Heart right ventricle (tissue), 16 donors: ENCODE measurements at regions not wholly inside any gene's neighbourhood (a gene's known extent, or its start where the extent isn't known, plus 50 kb on each side); places are given as distances from the start of the nearest gene placed in this dataset.

Experiments used
- ATAC-seq, 8 donors: fragments of 200-7000 bp; cut with Tn5 transposase; one replicate each; pipeline ENCODE4 v1.9.1; 2020; ENCODE audit warnings: mild to moderate bottlenecking in 8 of 8, moderate library complexity in 8 of 8, moderate number of reproducible peaks in 1 of 8
- DNase-seq, 2 donors: peaks; one replicate each; pipeline ENCODE4 v3.0.0-alpha.2; 2020
- H3K27ac ChIP-seq, 10 donors: fragments of 200-600 bp; sonication (generic) in 2 of 10; one replicate each; pipeline versions ENCODE4 v1.5.0 to v1.8.0; 2020 to 2022; ENCODE audit warnings: mild to moderate bottlenecking in 3 of 10
- H3K27me3 ChIP-seq, 7 donors: fragments of 200-600 bp; one replicate each; pipeline ENCODE4 v1.8.0; 2021 to 2022; ENCODE audit warnings: mild to moderate bottlenecking in 2 of 7
- H3K36me3 ChIP-seq, 9 donors: fragments of 200-600 bp; sonication (generic) in 1 of 9; one replicate each; pipeline versions ENCODE4 v1.5.0 to v1.8.0; 2020 to 2022; ENCODE audit warnings: mild to moderate bottlenecking in 2 of 9
- H3K4me1 ChIP-seq, 9 donors: fragments of 200-600 bp; sonication (generic) in 1 of 9; one replicate each; pipeline versions ENCODE4 v1.5.0 to v1.8.0; 2020 to 2022; ENCODE audit warnings: mild to moderate bottlenecking in 4 of 9
- H3K4me3 ChIP-seq, 10 donors: fragments of 200-600 bp; sonication (generic) in 2 of 10; one replicate each; pipeline versions ENCODE4 v1.5.0 to v1.8.0; 2020 to 2022; ENCODE audit warnings: mild to moderate bottlenecking in 7 of 10, moderate library complexity in 2 of 10
- H3K9me3 ChIP-seq, 11 donors: fragments of 200-600 bp in 10 of 11; sonication (generic) in 2 of 11; one replicate each; pipeline versions ENCODE4 v1.5.0 to v1.8.0; 2013 to 2022; ENCODE audit warnings: mild to moderate bottlenecking in 2 of 11, control low read depth in 1 of 11, moderate library complexity in 1 of 11
- CTCF ChIP-seq, 9 donors: fragments of 200-600 bp; sonication (generic) in 2 of 9; IDR thresholded peaks; one replicate each; pipeline versions ENCODE4 v1.5.0 to v1.8.0; 2021 to 2022; ENCODE audit warnings: antibody characterized with exemption in 9 of 9, mild to moderate bottlenecking in 5 of 9, moderate library complexity in 1 of 9
- WGBS, 2 donors: extraction: QIAGEN DNeasy Blood & Tissue Kit; methylation state at CpG; one replicate each; pipeline ENCODE4 v1.1.7; 2013; ENCODE audit warnings: inconsistent platforms in 1 of 2; 5-methylcytosine and 5-hydroxymethylcytosine counted together
- intact Hi-C, 10 donors: fragments of 100-400 bp; cut with DNase I; formaldehyde crosslinking; loops; one replicate each; pipeline versions ENCODE4 v1.11.1 to v1.14.2; 2022
- donor health status: Arrhythmogenic right ventricular cardiomyopathy.
- donor health status: ischemic (EF 13 %, LVEDD 7.1; RV severe dilation, severe dysfunction).
- donor health status: healthy with polysubstance abuse.
- donor health status: DM: no; HTN: yes; CAD: no.
- donor health status: DM: no; HTN: no; CAD: no.
- donor health status: ischemic (EF 25% LVEDD 6.9; RV normal size, moderate dysfunction).
- donor health status: ischemic (EF 25% LVEDD 5.7; RV mildly dilated, moderate dysfunction).
- donor health status: healthy.
- donor health status: DM: yes; HTN: yes; CAD: no.
- donor health status: Ischemic cardiomyopathy.
- donor health status: ischemic (EF 35%, LVEDD 5.7; RV mildly dilated, moderate dysfunction).
- donor health status: nonischemic (EF 11% LVEDD 7.7; RV severe dilation, severe dysfunction).
- donor health status: DM: yes; HTN: yes; CAD: no.
- donor health status: PGD.
- donor health status: ischemic (EF 29% LVEDD 5.4; RV normal size, mild dysfunction).
- donor health status: nonischemic (EF 23%, LVEDD 6.1; RV moderate dilation, normal function).

GRCh38 chr2:12083713-12084419 lies 337.4 kb downstream of the LPIN1 start:
- ATAC-seq = no peak
- intact Hi-C loops = no loop called here
- WGBS, 2 donors = 86 to 92% methylated on average over 5 of the region's 5 CpGs

GRCh38 chr2:12087175-12087574 lies 340.7 kb downstream of the LPIN1 start:
- DNase-seq (no peak), ATAC-seq (no peak)
- intact Hi-C loops = no loop called here
- Histone ChIP-seq H3K27me3 (no peaks in the 10 kb centered on the region), H3K4me3 (no peak overlapping the region), H3K9me3 (peaks cover 0 to 7% (median 0%) of the 10 kb centered on the region in 11 donors), H3K36me3 (no peaks in the 10 kb centered on the region), H3K4me1 (no peaks in the 10 kb centered on the region), H3K27ac (no peak overlapping the region)
- TF ChIP-seq CTCF (IDR thresholded peaks at IDR 0.05) = no peak
- whole genome bisulfite sequencing, 2 donors = 85 to 87% methylated on average over 2 of the region's 2 CpGs

More at GRCh38 chr2:12083713-12084419, 337.4 kb downstream of the LPIN1 start:
- Histone ChIP-seq H3K27ac (no peak overlapping the region), H3K4me3 (no peak overlapping the region), H3K36me3 (no peaks in the 10 kb centered on the region), H3K9me3 (peaks cover 0 to 7% (median 0%) of the 10 kb centered on the region in 11 donors), H3K4me1 (no peaks in the 10 kb centered on the region), H3K27me3 (no peaks in the 10 kb centered on the region)
- DNase-seq = no peak
- TF ChIP-seq CTCF (IDR thresholded peaks at IDR 0.05) = no peak

GRCh38 chr2:12087671-12088380 lies 341.4 kb downstream of the LPIN1 start:
- DNase-seq (no peak), ATAC-seq (no peak)
- Histone ChIP-seq H3K27ac (no peak overlapping the region), H3K9me3 (peaks cover 0 to 7% (median 0%) of the 10 kb centered on the region in 11 donors), H3K36me3 (no peaks in the 10 kb centered on the region), H3K4me1 (no peaks in the 10 kb centered on the region), H3K27me3 (no peaks in the 10 kb centered on the region), H3K4me3 (no peak overlapping the region)
- no peak for TF ChIP-seq CTCF (IDR thresholded peaks at IDR 0.05)
- WGBS, 2 donors = 90 to 100% methylated on average over 1 of the region's 1 CpG
- intact Hi-C loops = no loop called here

GRCh38 chr2:12089001-12089400 lies 342.6 kb downstream of the LPIN1 start:
- no peak for ATAC-seq
- 89 to 91% methylated on average over 1 of the region's 1 CpG for WGBS, 2 donors
- H3K4me3 ChIP-seq = no peak overlapping the region
- intact Hi-C loops = no loop called here
- H3K9me3 ChIP-seq = peaks cover 0 to 7% (median 0%) of the 10 kb centered on the region in 11 donors
- no peak for TF ChIP-seq CTCF (IDR thresholded peaks at IDR 0.05)
- no peak for DNase-seq
- no peaks in the 10 kb centered on the region for H3K4me1 ChIP-seq
- no peaks in the 10 kb centered on the region for H3K27me3 ChIP-seq
- no peak overlapping the region for H3K27ac ChIP-seq
- no peaks in the 10 kb centered on the region for H3K36me3 ChIP-seq
